ENCODE measurements at regions not wholly inside any gene's neighbourhood (a gene's known extent, or its start where the extent isn't known, plus 50 kb on each side); places are given as distances from the start of the nearest gene placed in this dataset.

DNA sequence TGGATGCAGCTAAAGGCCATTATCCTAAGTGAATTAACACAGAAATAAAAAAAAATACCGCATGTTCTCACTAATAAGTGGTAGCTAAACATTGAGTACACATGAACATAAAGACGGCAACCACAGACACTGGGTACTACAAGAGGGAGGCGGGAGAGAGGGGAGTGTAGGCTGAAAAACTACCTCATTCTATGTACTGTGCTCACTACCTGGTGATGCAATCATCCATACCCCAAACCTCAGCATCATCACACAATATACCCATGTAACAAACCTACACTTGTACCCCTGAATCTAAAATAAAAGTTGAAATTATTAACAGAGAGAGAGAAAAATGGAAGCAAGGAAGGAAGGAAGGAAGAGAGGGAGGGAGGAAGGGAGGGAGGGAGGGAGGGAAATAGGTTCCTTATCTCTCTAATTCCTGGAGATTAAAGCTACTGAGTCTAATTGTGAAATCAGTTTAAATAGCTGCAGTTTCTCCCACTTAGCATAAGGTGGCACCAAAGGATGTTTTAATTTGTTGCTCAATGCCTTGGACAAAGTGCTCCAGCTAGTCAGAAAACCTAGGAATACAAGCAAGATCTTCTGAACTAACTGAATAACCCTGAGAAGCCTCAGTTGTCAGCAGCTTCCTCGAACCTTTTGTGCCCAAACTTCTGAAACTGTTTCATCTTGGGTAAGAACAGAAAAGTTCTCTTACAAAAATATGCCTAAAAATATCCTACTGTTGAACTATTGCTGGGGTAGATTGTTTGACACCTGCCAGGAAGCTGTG lies 79.4 kb upstream of the ATP11B start:
- H3K36me3 ChIP-seq (ENCODE audit: control insufficient read depth, insufficient read depth, low read length): no peaks in the 10 kb centered on the region
- POLR2A ChIA-PET: no interaction called here
- no TSS peak for BruUV-seq (replicated peaks)
- H3K27ac ChIP-seq (ENCODE audit: low read length): no peak overlapping the region
- TF ChIP-seq POLR2AphosphoS5 (IDR thresholded peaks at IDR 0.05; ENCODE audit: low read depth, low read length): no peak
- TF ChIP-seq, protein P1, sequence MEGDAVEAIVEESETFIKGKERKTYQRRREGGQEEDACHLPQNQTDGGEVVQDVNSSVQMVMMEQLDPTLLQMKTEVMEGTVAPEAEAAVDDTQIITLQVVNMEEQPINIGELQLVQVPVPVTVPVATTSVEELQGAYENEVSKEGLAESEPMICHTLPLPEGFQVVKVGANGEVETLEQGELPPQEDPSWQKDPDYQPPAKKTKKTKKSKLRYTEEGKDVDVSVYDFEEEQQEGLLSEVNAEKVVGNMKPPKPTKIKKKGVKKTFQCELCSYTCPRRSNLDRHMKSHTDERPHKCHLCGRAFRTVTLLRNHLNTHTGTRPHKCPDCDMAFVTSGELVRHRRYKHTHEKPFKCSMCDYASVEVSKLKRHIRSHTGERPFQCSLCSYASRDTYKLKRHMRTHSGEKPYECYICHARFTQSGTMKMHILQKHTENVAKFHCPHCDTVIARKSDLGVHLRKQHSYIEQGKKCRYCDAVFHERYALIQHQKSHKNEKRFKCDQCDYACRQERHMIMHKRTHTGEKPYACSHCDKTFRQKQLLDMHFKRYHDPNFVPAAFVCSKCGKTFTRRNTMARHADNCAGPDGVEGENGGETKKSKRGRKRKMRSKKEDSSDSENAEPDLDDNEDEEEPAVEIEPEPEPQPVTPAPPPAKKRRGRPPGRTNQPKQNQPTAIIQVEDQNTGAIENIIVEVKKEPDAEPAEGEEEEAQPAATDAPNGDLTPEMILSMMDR (IDR thresholded peaks at IDR 0.05): peak; percentile 78
- DNase-seq (ENCODE audit: low read depth, low spot score) (peak; percentile 47), ATAC-seq (peak; percentile 89)
- in situ Hi-C loops (cut with HindIII; ENCODE audit: low pct_unique_long_range_greater_than_20kb, low sequenced_read_pairs) (no loop called here), intact Hi-C loops (cut with micrococcal nuclease; ENCODE audit: unreplicated experiment) (loop anchor here (1.0 to 10.0 kb wide), 2 partner anchors 123 to 191 kb away; no protein-coding TSS in a partner anchor)
- CTCF ChIA-PET: interaction anchor here (0.5 to 1.7 kb wide), 7 partner anchors 9 to 259 kb away, joined by 3 to 7 read pairs (median 3); no protein-coding TSS in a partner anchor
- no peak overlapping the region for H3K4me3 ChIP-seq (ENCODE audit: low read depth in 2 of 2, low read length in 2 of 2)
- H3K27me3 ChIP-seq (ENCODE audit: control insufficient read depth, insufficient read depth, low read length): no peaks in the 10 kb centered on the region
- H3K9me3 ChIP-seq (ENCODE audit: control insufficient read depth, insufficient read depth, low read depth, low read length): no peaks in the 10 kb centered on the region
- H3K4me1 ChIP-seq (ENCODE audit: control insufficient read depth, insufficient read depth, low read length): no peaks in the 10 kb centered on the region

DNA sequence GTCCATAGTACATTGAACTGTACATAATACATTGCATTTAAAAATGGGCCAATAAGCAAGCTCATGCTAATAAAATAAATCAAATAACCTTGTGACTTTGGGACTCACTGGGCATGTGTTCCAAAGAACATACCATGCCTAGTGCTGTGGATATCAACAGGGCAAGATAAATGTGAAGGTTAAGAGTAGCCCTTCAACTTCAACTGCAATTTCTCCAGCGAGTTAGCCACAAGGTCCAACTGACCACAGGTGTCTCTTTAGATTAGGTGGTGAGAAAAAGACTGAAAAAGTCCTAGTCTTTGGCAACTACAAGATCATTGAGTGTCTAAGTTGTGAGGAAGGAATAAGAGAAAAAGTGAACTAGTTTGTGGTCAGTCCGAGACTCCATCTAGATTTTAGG lies 78.3 kb upstream of the ATP11B start:
- DNase-seq (ENCODE audit: low read depth, low spot score): no peak
- Histone ChIP-seq H3K4me3 (ENCODE audit: low read depth in 2 of 2, low read length in 2 of 2) (no peak overlapping the region), H3K9me3 (ENCODE audit: control insufficient read depth, insufficient read depth, low read depth, low read length) (no peaks in the 10 kb centered on the region), H3K27me3 (ENCODE audit: control insufficient read depth, insufficient read depth, low read length) (no peaks in the 10 kb centered on the region), H3K4me1 (ENCODE audit: control insufficient read depth, insufficient read depth, low read length) (no peaks in the 10 kb centered on the region), H3K36me3 (ENCODE audit: control insufficient read depth, insufficient read depth, low read length) (no peaks in the 10 kb centered on the region), H3K27ac (ENCODE audit: low read length) (no peak overlapping the region)
- no peak for ATAC-seq
- no TSS peak for BruUV-seq (replicated peaks)
- CTCF ChIA-PET: interaction anchor here (1.1 to 1.7 kb wide), 2 partner anchors 122 to 183 kb away, joined by 3 to 7 read pairs; no protein-coding TSS in a partner anchor
- POLR2A ChIA-PET: interaction anchor here (0.6 kb wide), 1 partner anchor 501 kb away, joined by 3 read pairs; no protein-coding TSS in a partner anchor
- in situ Hi-C loops (cut with HindIII; ENCODE audit: low pct_unique_long_range_greater_than_20kb, low sequenced_read_pairs): no loop called here
- TF ChIP-seq POLR2AphosphoS5 (IDR thresholded peaks at IDR 0.05; ENCODE audit: low read depth, low read length): no peak
- no peak for TF ChIP-seq SIN3A (IDR thresholded peaks at IDR 0.05; ENCODE audit: borderline replicate concordance, insufficient read depth, low read depth, low read length)
- TF ChIP-seq, protein P2, sequence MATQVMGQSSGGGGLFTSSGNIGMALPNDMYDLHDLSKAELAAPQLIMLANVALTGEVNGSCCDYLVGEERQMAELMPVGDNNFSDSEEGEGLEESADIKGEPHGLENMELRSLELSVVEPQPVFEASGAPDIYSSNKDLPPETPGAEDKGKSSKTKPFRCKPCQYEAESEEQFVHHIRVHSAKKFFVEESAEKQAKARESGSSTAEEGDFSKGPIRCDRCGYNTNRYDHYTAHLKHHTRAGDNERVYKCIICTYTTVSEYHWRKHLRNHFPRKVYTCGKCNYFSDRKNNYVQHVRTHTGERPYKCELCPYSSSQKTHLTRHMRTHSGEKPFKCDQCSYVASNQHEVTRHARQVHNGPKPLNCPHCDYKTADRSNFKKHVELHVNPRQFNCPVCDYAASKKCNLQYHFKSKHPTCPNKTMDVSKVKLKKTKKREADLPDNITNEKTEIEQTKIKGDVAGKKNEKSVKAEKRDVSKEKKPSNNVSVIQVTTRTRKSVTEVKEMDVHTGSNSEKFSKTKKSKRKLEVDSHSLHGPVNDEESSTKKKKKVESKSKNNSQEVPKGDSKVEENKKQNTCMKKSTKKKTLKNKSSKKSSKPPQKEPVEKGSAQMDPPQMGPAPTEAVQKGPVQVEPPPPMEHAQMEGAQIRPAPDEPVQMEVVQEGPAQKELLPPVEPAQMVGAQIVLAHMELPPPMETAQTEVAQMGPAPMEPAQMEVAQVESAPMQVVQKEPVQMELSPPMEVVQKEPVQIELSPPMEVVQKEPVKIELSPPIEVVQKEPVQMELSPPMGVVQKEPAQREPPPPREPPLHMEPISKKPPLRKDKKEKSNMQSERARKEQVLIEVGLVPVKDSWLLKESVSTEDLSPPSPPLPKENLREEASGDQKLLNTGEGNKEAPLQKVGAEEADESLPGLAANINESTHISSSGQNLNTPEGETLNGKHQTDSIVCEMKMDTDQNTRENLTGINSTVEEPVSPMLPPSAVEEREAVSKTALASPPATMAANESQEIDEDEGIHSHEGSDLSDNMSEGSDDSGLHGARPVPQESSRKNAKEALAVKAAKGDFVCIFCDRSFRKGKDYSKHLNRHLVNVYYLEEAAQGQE (IDR thresholded peaks at IDR 0.05; ENCODE audit: insufficient read depth in 1 of 2, low read depth in 2 of 2, low read length in 1 of 2): no peak
- no peak for TF ChIP-seq TCF7L2 (IDR thresholded peaks at IDR 0.05; ENCODE audit: low read depth, low read length)
- TF ChIP-seq, protein P1 (IDR thresholded peaks at IDR 0.05): no peak
- intact Hi-C loops (cut with micrococcal nuclease; ENCODE audit: unreplicated experiment): loop anchor here (10.0 kb wide), 1 partner anchor 190 kb away; no protein-coding TSS in a partner anchor

All from Panc1 (cell line).